Vagina (tissue), 2 donors: ENCODE measurements at regions not wholly inside any gene's neighbourhood (a gene's known extent, or its start where the extent isn't known, plus 50 kb on each side); places are given as distances from the start of the nearest gene placed in this dataset.

Source experiments
- DNase-seq, 2 donors: peaks; one replicate each; pipeline ENCODE4 v3.0.0-alpha.2; 2017; ENCODE audit errors: extremely low spot score in 2 of 2
- H3K27ac ChIP-seq: fragments of 200-600 bp; sonication (generic); one replicate; pipeline ENCODE4 v1.5.1; 2019
- H3K27me3 ChIP-seq: fragments of 200-600 bp; sonication (generic); one replicate; pipeline ENCODE4 v1.5.1; 2019
- H3K36me3 ChIP-seq, 2 donors: fragments of 200-600 bp; sonication (generic); one replicate each; pipeline ENCODE4 v1.5.1; 2017 to 2019
- H3K4me1 ChIP-seq: fragments of 200-600 bp; sonication (generic); one replicate; pipeline ENCODE4 v1.5.1; 2019
- H3K4me3 ChIP-seq, 2 donors: fragments of 200-600 bp; sonication (generic); 1 replicate in 1 of 2; 2 replicates in 1 of 2; pipeline ENCODE4 v1.5.1; 2016 to 2019
- H3K9me3 ChIP-seq: fragments of 200-600 bp; sonication (generic); one replicate; pipeline ENCODE4 v1.5.1; 2019
- POLR2A ChIP-seq, 2 donors: fragments of 450-650 bp; IDR thresholded peaks; one replicate each; pipeline ENCODE4 v1.6.1; 2017; ENCODE audit warnings: antibody characterized with exemption in 2 of 2, mild to moderate bottlenecking in 2 of 2, moderate library complexity in 2 of 2
- POLR2AphosphoS5 ChIP-seq, 2 donors: sonication (generic); formaldehyde crosslinking; IDR thresholded peaks; one replicate each; pipeline ENCODE4 v1.9.0; 2017; ENCODE audit warnings: antibody characterized with exemption in 2 of 2, mild to moderate bottlenecking in 2 of 2, low read depth in 1 of 2; ENCODE audit not compliant: insufficient read depth in 1 of 2
- intact Hi-C: fragments of 100-400 bp; cut with DNase I; formaldehyde crosslinking; loops from one replicate; pipeline ENCODE4 v1.15.1; 2023
- TF ChIP-seq, protein P1 (sequence below), 3 experiments: fragments of 450-650 bp in 2 of 3; fragments of 200-600 bp in 1 of 3; sonication (generic) in 1 of 3; IDR thresholded peaks; one replicate each; pipeline ENCODE4 v1.5.1; 2017 to 2019; ENCODE audit warnings: antibody characterized with exemption in 3 of 3, mild to moderate bottlenecking in 2 of 3, moderate library complexity in 2 of 3

DNA sequence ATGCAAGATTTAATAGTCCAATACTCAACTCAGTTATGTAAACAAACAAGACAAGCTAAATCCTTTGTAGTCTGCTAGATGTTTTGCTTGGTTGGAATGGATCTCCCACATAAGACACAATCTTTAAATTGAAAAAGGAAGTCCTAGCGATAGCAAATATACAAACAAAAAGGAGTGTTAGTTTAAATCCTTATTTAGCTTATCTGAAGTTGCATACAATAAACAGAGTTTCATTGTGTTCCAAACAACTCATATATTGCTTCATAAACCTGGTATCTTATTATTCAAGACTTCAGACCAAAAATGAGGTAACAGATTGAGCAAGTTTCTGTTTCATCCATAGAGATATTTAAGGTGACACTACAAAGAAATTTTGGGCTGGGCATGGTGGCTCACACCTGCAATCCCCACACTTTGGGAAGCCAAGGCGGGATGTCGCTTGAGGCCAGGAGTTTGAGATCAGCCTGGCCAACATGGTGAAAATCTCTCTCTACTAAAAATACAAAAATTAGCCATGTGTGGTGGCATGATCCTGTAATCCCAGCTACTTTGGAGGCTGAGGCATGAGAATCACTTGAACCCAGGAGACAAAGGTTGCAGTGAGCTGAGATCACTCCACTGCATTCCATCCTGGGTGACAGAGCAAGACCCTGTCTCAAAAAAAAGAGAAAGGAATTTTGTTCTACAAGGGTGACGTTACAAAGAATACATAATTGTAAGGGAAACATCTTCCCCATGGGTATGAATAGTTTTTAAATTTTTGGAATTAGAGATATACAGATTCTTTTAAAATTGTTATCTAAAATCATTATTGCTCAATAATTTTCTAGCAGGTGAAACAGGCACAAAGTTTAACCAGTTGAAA, 150.5 kb upstream of the L3MBTL4 start:
- no peaks in the 10 kb centered on the region for H3K36me3 ChIP-seq
- no peaks in the 10 kb centered on the region for H3K27me3 ChIP-seq
- H3K27ac ChIP-seq: no peak overlapping the region
- TF ChIP-seq, protein P1, sequence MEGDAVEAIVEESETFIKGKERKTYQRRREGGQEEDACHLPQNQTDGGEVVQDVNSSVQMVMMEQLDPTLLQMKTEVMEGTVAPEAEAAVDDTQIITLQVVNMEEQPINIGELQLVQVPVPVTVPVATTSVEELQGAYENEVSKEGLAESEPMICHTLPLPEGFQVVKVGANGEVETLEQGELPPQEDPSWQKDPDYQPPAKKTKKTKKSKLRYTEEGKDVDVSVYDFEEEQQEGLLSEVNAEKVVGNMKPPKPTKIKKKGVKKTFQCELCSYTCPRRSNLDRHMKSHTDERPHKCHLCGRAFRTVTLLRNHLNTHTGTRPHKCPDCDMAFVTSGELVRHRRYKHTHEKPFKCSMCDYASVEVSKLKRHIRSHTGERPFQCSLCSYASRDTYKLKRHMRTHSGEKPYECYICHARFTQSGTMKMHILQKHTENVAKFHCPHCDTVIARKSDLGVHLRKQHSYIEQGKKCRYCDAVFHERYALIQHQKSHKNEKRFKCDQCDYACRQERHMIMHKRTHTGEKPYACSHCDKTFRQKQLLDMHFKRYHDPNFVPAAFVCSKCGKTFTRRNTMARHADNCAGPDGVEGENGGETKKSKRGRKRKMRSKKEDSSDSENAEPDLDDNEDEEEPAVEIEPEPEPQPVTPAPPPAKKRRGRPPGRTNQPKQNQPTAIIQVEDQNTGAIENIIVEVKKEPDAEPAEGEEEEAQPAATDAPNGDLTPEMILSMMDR (IDR thresholded peaks at IDR 0.05): no peak
- TF ChIP-seq POLR2A (IDR thresholded peaks at IDR 0.05): no peak
- no peaks in the 10 kb centered on the region for H3K9me3 ChIP-seq
- no peak overlapping the region for H3K4me3 ChIP-seq
- no peak for DNase-seq
- H3K4me1 ChIP-seq: peaks cover 19% of the 10 kb centered on the region
- intact Hi-C loops: loop anchor here (5.0 kb wide), 1 partner anchor 1032 kb away; no protein-coding TSS in a partner anchor

DNA sequence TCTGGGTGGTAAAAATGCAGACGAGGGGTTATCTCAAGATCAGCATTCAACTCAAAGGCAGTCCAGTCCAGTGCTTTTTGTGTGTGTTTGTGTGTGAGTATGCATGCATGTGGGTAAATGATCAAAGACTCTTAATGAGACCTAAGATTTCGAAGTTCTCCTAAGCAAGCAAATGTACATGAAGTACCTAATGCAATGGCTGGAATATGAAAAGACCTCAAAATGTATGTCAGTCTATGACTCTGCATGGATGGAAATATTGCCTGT, 151.0 kb upstream of the L3MBTL4 start:
- H3K36me3 ChIP-seq: no peaks in the 10 kb centered on the region
- DNase-seq: no peak
- H3K27me3 ChIP-seq: no peaks in the 10 kb centered on the region
- intact Hi-C loops: no loop called here
- TF ChIP-seq POLR2A (IDR thresholded peaks at IDR 0.05): no peak
- TF ChIP-seq POLR2AphosphoS5 (IDR thresholded peaks at IDR 0.05; ENCODE audit: insufficient read depth in 1 of 2, low read depth in 1 of 2): no peak
- TF ChIP-seq, protein P1 (IDR thresholded peaks at IDR 0.05): no peak
- H3K4me3 ChIP-seq: no peak overlapping the region
- peaks cover 15% of the 10 kb centered on the region for H3K4me1 ChIP-seq
- no peaks in the 10 kb centered on the region for H3K9me3 ChIP-seq
- no peak overlapping the region for H3K27ac ChIP-seq

DNA sequence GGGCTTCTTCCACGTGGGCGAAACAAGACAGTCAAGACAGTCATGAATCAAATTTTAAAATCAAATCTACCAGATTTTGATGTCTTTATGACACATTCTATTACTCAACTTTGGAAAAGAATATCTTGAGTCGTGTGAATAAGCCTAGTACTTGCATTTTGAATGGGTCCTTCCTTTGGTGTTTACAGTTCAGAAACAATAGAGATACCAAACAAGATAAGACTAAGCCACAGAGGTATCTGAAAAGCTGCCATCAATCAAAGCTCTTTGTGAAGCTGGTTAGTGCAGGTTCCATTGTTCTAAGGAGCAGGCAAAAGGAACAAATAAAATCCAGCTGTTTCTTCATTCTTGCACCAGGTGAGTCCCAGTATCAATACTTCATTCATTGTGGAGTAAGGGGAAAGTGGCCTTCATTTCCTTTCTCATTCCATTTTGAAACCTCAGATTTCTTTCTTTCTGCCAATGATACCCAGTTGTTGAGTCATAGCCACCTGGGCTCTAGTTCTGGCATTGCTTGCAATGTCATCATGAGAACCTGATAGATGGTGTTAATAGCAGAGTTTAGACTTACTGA, 151.7 kb upstream of the L3MBTL4 start:
- TF ChIP-seq POLR2A (IDR thresholded peaks at IDR 0.05) (no peak), POLR2AphosphoS5 (IDR thresholded peaks at IDR 0.05; ENCODE audit: insufficient read depth in 1 of 2, low read depth in 1 of 2) (no peak)
- TF ChIP-seq, protein P1 (IDR thresholded peaks at IDR 0.05): no peak
- peaks cover 9% of the 10 kb centered on the region for H3K4me1 ChIP-seq
- no peak overlapping the region for H3K27ac ChIP-seq
- H3K36me3 ChIP-seq: no peaks in the 10 kb centered on the region
- H3K4me3 ChIP-seq: no peak overlapping the region
- H3K9me3 ChIP-seq: no peaks in the 10 kb centered on the region
- intact Hi-C loops: no loop called here
- H3K27me3 ChIP-seq: no peaks in the 10 kb centered on the region
- no peak for DNase-seq

DNA sequence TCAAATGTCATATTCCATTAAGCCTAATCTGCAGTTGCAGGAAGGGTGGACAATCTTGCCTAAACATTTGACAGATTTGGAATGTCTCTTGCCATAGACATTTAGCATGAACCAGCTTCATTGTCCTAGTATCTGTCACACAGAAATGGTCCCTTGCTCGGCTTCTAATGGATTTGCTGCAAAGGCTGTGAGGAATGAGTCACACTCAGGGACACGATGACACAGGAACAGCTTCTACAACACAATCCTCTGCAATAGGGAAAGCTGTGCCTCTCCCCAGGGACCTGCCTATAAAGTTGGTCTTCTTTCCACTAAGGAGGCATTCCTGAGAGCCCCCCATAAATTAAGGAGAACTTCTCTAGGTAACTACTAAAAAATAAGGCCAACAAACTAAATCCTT, 155.1 kb upstream of the L3MBTL4 start:
- H3K4me1 ChIP-seq: no peaks in the 10 kb centered on the region

DNA sequence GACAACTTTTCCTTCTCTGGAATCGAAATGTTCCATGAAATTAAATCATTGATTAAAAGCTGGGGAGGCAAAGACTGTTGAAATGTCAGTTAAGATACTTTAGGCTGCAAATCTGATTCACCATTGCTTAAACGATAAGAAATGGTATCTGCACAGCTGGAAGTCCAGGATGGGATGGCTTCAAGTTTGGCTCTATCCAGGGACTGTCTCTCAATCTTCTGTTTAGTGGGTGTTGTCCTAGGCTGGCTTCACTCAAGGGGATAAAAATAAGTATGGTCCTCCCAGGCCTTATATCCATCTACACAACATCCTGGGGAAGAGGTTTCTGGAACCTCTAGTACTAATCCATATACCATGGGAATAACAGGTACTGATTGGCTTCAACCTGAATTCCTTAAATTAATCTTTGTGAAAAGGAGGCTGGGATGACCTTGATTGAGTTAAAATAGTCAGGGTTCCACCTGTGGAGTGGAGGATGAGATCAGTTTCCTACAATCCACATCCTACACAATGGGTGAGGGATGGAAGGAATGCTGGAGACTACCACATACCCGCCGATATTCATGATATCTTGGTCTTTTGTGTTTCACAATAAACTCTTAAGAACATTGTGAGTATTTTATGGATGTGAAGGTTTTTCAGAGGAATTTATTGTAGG, 156.0 kb upstream of the L3MBTL4 start:
- TF ChIP-seq POLR2A (IDR thresholded peaks at IDR 0.05) (no peak), POLR2AphosphoS5 (IDR thresholded peaks at IDR 0.05; ENCODE audit: insufficient read depth in 1 of 2, low read depth in 1 of 2) (no peak)
- TF ChIP-seq, protein P1 (IDR thresholded peaks at IDR 0.05): no peak
- H3K27me3 ChIP-seq: no peaks in the 10 kb centered on the region
- no peaks in the 10 kb centered on the region for H3K36me3 ChIP-seq
- no peak overlapping the region for H3K4me3 ChIP-seq
- intact Hi-C loops: no loop called here
- no peaks in the 10 kb centered on the region for H3K9me3 ChIP-seq
- DNase-seq: no peak
- H3K27ac ChIP-seq: no peak overlapping the region
- no peaks in the 10 kb centered on the region for H3K4me1 ChIP-seq

More for the DNA sequence above, 155.1 kb upstream of the L3MBTL4 start:
- Histone ChIP-seq H3K27ac (no peak overlapping the region), H3K36me3 (no peaks in the 10 kb centered on the region), H3K9me3 (no peaks in the 10 kb centered on the region), H3K4me3 (no peak overlapping the region), H3K27me3 (no peaks in the 10 kb centered on the region)
- TF ChIP-seq POLR2AphosphoS5 (IDR thresholded peaks at IDR 0.05; ENCODE audit: insufficient read depth in 1 of 2, low read depth in 1 of 2): no peak
- DNase-seq: no peak
- intact Hi-C loops: no loop called here
